HG03571 (cell line): ENCODE measurements at regions not wholly inside any gene's neighbourhood (a gene's known extent, or its start where the extent isn't known, plus 50 kb on each side); places are given as distances from the start of the nearest gene placed in this dataset.

Experiments used
- ATAC-seq: cut with Tn5 transposase; IDR thresholded peaks from one replicate; pipeline ENCODE4 v1.9.1; 2021; ENCODE audit not compliant: unreplicated experiment

- no peak for ATAC-seq
Measured at GRCh38 chr3:144067059-144067458, 95.4 kb downstream of the DIPK2A start.

DNA sequence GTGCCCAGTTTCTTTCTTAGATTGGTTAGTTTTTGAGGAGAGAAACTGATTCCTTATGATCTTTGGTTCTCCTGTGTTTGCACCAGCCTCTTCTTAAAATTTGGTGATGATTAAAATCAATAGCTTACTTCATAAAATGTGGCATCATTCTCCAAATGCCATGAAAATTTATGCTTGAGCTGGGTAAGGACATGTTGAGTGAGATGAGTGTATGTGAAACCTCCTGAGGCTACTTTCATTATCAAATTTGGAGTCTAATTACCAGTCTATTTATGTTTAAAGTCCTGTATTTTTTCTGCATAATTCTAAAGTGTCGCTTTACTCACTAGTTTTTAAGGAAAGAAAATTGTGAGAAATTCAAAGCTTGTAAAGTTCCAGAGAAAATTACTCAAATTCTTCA is 102.1 kb downstream of the DIPK2A start:
- no peak for ATAC-seq

- ATAC-seq, result no peak
Measured at GRCh38 chr3:144079634-144080033, 108.0 kb downstream of the DIPK2A start.

GRCh38 chr3:144084929-144085328 is 113.3 kb downstream of the DIPK2A start:
- ATAC-seq, result no peak

DNA sequence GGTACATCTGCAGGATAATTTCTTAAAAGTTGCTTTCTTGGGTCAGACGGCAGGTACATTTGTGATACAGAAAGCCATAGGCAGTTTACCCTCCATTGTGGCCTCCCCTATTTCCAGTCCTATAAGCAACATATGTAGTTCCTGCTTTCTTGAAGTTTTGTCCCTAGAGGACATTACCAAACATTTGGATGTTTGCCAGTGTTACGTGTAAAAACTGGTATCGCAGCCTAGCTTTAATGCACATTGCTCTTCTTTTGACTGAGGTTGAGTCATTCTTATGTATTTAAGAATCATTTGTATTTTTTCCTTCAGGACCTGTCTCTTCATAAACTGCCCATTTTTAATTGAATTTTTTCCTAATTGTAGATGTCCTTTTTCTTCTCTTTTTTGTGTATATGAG is 114.3 kb downstream of the DIPK2A start:
- ATAC-seq, result no peak

DNA sequence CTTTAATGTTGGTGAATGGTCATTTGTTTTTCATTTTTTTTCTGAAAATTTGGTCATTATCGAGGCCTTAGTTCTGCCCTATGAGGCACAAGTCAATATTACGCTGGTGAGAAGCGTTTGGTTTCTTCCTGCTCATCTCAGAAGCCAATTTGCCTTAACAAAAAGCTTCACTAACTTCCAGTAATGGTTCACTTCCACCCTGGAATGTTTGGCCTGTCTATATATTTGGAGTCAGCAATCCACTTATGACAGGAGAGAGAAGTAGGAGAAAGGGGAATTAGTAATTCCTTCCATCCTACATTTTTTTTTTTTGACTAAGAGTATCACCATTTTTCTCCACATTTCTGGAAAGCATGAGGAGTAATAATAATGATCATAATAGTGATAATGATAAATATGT is 124.4 kb downstream of the DIPK2A start:
- no peak for ATAC-seq

DNA sequence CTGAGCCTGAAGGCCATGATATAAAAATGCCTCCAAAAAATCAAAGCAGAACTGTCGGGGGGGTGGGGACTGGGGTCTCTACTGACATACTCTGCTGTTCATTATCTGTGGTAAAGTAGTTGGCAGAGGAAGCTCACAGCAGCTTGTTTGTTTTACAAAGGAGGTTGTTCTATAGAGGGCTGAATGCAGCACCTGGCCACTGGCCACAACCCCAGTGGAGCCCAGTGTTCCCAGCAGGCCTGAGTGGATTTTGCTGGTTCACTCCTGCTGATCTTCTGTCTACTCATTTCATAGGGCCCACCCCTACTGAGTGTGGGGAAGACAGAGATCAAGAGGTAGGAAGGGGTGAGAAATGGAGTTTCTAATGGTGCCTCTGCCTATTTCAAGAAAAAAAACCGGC is 125.5 kb downstream of the DIPK2A start:
- ATAC-seq, result no peak

- no peak for ATAC-seq
Measured at GRCh38 chr3:144098691-144099090, 127.1 kb downstream of the DIPK2A start.

DNA sequence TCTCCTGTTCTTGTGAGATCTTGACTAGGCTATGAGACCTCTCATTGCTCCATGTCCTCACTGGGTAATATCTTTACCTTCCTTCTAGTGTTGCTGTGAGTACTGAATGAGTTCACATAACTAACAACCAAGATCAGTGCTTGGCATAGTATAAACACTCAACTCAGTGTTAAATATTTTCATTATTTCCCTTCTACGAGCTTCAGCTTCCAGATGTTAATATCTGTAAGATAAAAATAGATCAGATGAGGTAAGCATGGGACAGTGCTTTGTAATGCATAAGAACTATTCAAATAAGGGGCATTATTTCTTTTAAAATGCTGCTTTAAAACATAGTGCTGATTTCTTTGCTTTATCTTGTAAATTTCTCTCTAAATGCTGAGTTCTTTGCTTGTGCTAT is 130.8 kb downstream of the DIPK2A start:
- no peak for ATAC-seq

- ATAC-seq, result no peak
Measured at GRCh38 chr3:144104186-144104585, 132.6 kb downstream of the DIPK2A start.

GRCh38 chr3:144104679-144105078 is 133.1 kb downstream of the DIPK2A start:
- no peak for ATAC-seq

- ATAC-seq, result no peak
Measured at GRCh38 chr3:144105542-144105941, 133.9 kb downstream of the DIPK2A start.

DNA sequence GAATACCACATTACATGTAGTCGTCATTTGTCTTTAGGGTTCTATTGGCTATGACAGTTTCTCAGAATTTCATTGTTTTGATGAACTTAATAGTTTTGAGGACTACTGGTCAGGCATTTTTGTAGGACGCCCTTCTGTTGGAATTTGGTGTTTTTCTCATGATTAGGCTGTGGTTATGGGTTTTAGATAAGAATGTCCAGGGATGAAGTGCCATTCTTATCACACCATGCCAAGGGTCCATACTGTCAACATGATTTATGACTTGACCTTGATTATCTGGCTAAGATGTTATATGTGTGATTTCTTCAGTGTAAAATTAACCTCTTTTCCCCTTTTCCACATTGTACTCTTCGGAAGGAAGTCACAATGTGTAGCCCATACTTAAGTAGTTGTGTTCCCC is 135.3 kb downstream of the DIPK2A start:
- ATAC-seq, result no peak

GRCh38 chr3:144107923-144108322 is 136.3 kb downstream of the DIPK2A start:
- no peak for ATAC-seq

- ATAC-seq, result peak; percentile 91
Measured at GRCh38 chr3:144109944-144110343, 138.3 kb downstream of the DIPK2A start.

- no peak for ATAC-seq
Measured at GRCh38 chr3:144112036-144112435, 140.4 kb downstream of the DIPK2A start.

DNA sequence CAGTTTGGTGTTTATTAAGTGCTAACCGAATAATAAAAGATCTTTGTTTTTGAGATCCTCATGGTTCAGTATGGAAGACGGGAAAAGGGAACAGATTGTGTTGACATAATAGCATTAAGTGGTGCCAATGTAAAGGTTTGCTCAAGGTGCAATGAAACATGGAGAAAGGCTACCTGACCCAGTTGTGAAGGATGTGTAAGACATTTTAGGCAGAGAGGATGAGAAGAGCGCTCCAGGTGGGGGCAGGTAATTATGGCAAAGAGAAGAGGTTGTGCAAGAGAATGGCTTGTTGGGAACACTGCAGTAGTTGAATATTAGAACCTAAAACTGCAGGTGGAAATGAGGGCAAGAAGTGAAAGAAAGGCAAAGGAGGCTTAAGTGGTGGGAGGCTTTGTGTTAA is 140.8 kb downstream of the DIPK2A start:
- ATAC-seq, result no peak

DNA sequence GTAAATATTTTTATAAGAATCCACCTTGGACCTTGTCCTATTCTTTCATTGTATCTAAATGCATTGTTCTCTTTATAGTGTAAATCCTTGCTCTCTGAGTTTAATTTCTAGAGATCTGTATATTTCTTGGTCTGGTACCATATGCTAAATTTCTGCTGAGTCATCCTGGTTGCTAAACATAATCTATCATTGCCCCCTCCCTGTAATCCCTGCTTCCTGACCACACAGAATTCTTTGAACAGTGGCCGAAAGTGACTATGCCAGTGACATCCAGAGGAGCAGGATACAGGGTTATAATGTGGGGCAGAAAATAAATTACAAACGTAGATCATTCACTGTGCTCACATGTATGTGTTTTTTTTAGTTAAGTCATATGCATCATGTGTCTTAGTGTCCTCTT is 143.1 kb downstream of the DIPK2A start:
- no peak for ATAC-seq

- no peak for ATAC-seq
Measured at GRCh38 chr3:144119633-144120032, 148.0 kb downstream of the DIPK2A start.

GRCh38 chr3:144121661-144122060 is 150.0 kb downstream of the DIPK2A start:
- ATAC-seq, result no peak

GRCh38 chr3:144127014-144127413 is 155.4 kb downstream of the DIPK2A start:
- ATAC-seq, result no peak

DNA sequence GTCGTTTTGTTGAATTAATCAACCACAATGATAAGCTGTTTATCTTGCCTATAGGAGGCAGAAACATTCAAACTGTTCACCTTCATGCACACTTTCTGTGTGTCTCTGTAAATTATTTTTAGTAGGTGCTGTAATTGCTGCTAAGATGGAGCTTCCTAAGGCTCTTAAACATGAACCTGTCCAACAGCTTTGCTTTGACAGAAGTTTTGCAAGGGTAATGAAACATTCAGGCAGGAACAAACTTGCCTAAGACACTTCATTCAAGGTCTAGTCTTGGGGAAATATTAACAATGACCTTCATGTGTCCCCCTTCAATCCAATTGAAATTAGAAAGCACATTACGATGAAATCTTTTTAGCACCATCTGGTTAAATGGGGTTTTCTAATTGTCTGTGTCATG is 156.1 kb downstream of the DIPK2A start:
- ATAC-seq, result peak; percentile 16

GRCh38 chr3:144128108-144128892 is 156.7 kb downstream of the DIPK2A start:
- ATAC-seq, result peak; percentile 99
